PC-3 (cell line): ENCODE measurements at regions not wholly inside any gene's neighbourhood (a gene's known extent, or its start where the extent isn't known, plus 50 kb on each side); places are given as distances from the start of the nearest gene placed in this dataset.
"Not testable (repeated sequence)": the region's sequence is repeated elsewhere in the genome, so short reads cannot be mapped to it uniquely, and the experiment has no call there.

Source experiments
- ATAC-seq: fragments of 200-7000 bp; cut with Tn5 transposase; 2 replicates; pipeline ENCODE4 v1.9.1; 2020; ENCODE audit warnings: mild to moderate bottlenecking, moderate library complexity
- BruUV-seq: library from RNA; stranded (reverse); fragments of 400-500 nt; replicated peaks from 2 replicates; lab custom pipeline; 2021; lab: Mats Ljungman, UMichigan
- CTCF ChIA-PET: fragments of 300-600 bp; sonication (Branson Sonifier 250); formaldehyde crosslinking; loops from one replicate; lab custom pipeline; 2022; ENCODE audit warnings: antibody characterized with exemption; lab: Charles Lee
- POLR2A ChIA-PET: fragments of 300-600 bp; sonication (Branson Sonifier 250); formaldehyde crosslinking; loops from one replicate; lab custom pipeline; 2022; ENCODE audit warnings: antibody characterized with exemption; ENCODE audit not compliant: unreplicated experiment; lab: Charles Lee
- DNase-seq: peaks from one replicate; pipeline ENCODE4 v3.0.0-alpha.2; 2015
- H2AFZ ChIP-seq: fragments of 300-600 bp; sonication (generic); 2 replicates; pipeline ENCODE4 v1.6.0; 2016; ENCODE audit warnings: antibody characterized with exemption, low read length
- H3F3A ChIP-seq: fragments of 300-600 bp; sonication (generic); one replicate; pipeline ENCODE4 v1.6.0; 2017; ENCODE audit warnings: antibody characterized with exemption, low read length, control low read depth, mild to moderate bottlenecking; ENCODE audit not compliant: unreplicated experiment
- H3K27ac ChIP-seq: fragments of 300-600 bp; sonication (generic); 2 replicates; pipeline ENCODE4 v1.5.1; 2016; ENCODE audit warnings: mild to moderate bottlenecking, low read length
- H3K27me3 ChIP-seq: fragments of 300-600 bp; sonication (generic); 2 replicates; pipeline ENCODE4 v1.6.1; 2016; ENCODE audit warnings: low read length, mixed read lengths
- H3K36me3 ChIP-seq: fragments of 300-600 bp; sonication (generic); 2 replicates; pipeline ENCODE4 v1.6.1; 2016; ENCODE audit warnings: low read depth, mixed run types, low read length, mixed read lengths
- H3K4me1 ChIP-seq: fragments of 300-600 bp; sonication (generic); 2 replicates; pipeline ENCODE4 v1.5.1; 2016; ENCODE audit warnings: low read length; ENCODE audit not compliant: insufficient read depth
- H3K4me2 ChIP-seq: fragments of 300-600 bp; sonication (generic); 2 replicates; pipeline ENCODE4 v1.6.0; 2016; ENCODE audit warnings: low read length
- H3K4me3 ChIP-seq: fragments of 300-600 bp; sonication (generic); 2 replicates; pipeline ENCODE4 v1.5.1; 2016; ENCODE audit warnings: mild to moderate bottlenecking, low read length, mixed read lengths
- H3K79me2 ChIP-seq: fragments of 300-600 bp; sonication (generic); 2 replicates; pipeline ENCODE4 v1.6.1; 2017; ENCODE audit warnings: low read length, mixed read lengths
- H3K9ac ChIP-seq: fragments of 300-600 bp; sonication (generic); 2 replicates; pipeline ENCODE4 v1.6.0; 2016; ENCODE audit warnings: mild to moderate bottlenecking, low read length
- H3K9me2 ChIP-seq: fragments of 300-600 bp; sonication (generic); replicated peaks from 2 replicates; pipeline ENCODE4 v1.6.1; 2016; ENCODE audit warnings: mixed run types, low read length, mixed read lengths
- H3K9me3 ChIP-seq: fragments of 300-600 bp; sonication (generic); 2 replicates; pipeline ENCODE4 v1.6.1; 2016; ENCODE audit warnings: low read length, mixed read lengths
- H4K20me1 ChIP-seq: fragments of 300-600 bp; sonication (generic); 2 replicates; pipeline ENCODE4 v1.6.1; 2016; ENCODE audit warnings: low read length, mixed read lengths
- CTCF ChIP-seq: fragments of 300-600 bp; sonication (generic); conservative IDR thresholded peaks from 2 replicates; pipeline ENCODE4 v1.5.1; 2017; ENCODE audit warnings: antibody characterized with exemption, low read depth, mild to moderate bottlenecking, low read length
- EZH2 ChIP-seq: fragments of 300-600 bp; sonication (generic); IDR thresholded peaks from one replicate; pipeline ENCODE4 v1.6.1; 2017; ENCODE audit warnings: antibody characterized with exemption, mild to moderate bottlenecking, low read length; ENCODE audit not compliant: unreplicated experiment
- EZH2phosphoT487 ChIP-seq: fragments of 300-600 bp; sonication (generic); IDR thresholded peaks from 2 replicates; pipeline ENCODE4 v1.6.1; 2018; ENCODE audit warnings: mild to moderate bottlenecking, antibody characterized with exemption, low read length, borderline replicate concordance
- intact Hi-C: fragments of 100-400 bp; cut with micrococcal nuclease; formaldehyde crosslinking; loops from 2 replicates; pipeline ENCODE4 v1.9.0; 2023

- Histone ChIP-seq H3K9me3 (no peaks in the 10 kb centered on the region), H3K4me3 (no peak overlapping the region), H3F3A (no peaks in the 10 kb centered on the region), H3K27ac (no peak overlapping the region), H3K36me3 (no peaks in the 10 kb centered on the region), H2AFZ (no peak overlapping the region), H3K79me2 (no peaks in the 10 kb centered on the region), H3K9me2 (no peaks in the 10 kb centered on the region), H3K4me2 (no peak overlapping the region), H4K20me1 (no peaks in the 10 kb centered on the region), H3K4me1 (no peaks in the 10 kb centered on the region), H3K27me3 (peaks cover 5% of the 10 kb centered on the region; the same call in 1 of the 2 replicates), H3K9ac (no peak overlapping the region)
- BruUV-seq = no TSS peak
- DNase-seq (no peak), ATAC-seq (no peak)
- intact Hi-C loops = no loop called here
- POLR2A ChIA-PET = no interaction called here
- no peak for TF ChIP-seq EZH2phosphoT487
- no peak for TF ChIP-seq CTCF
- no peak for TF ChIP-seq EZH2
- CTCF ChIA-PET = no interaction called here
Measured at GRCh38 chr11:89633135-89633705, 76.9 kb upstream of the TRIM77 start.

- H3K9me3 ChIP-seq, H3K9me2 ChIP-seq, H3K79me2 ChIP-seq, H2AFZ ChIP-seq, H3K4me1 ChIP-seq, H3K9ac ChIP-seq, intact Hi-C loops, H3K27ac ChIP-seq, H3K36me3 ChIP-seq, H3F3A ChIP-seq, H3K27me3 ChIP-seq, H3K4me3 ChIP-seq, ATAC-seq, BruUV-seq, CTCF ChIA-PET, DNase-seq, H4K20me1 ChIP-seq, H3K4me2 ChIP-seq, POLR2A ChIA-PET: not testable (repeated sequence)
Measured at GRCh38 chr11:89640777-89641176, 69.3 kb upstream of the TRIM77 start.

GRCh38 chr11:89648232-89648631 lies 61.9 kb upstream of the TRIM77 start:
- H3K9me2 ChIP-seq, H3K9ac ChIP-seq, H3F3A ChIP-seq, H3K79me2 ChIP-seq, ATAC-seq, intact Hi-C loops, BruUV-seq, H4K20me1 ChIP-seq, H2AFZ ChIP-seq, H3K4me3 ChIP-seq, H3K4me2 ChIP-seq, CTCF ChIA-PET, H3K36me3 ChIP-seq, H3K9me3 ChIP-seq, POLR2A ChIA-PET, H3K27me3 ChIP-seq, DNase-seq, H3K4me1 ChIP-seq, H3K27ac ChIP-seq: not testable (repeated sequence)

- H3K27me3 ChIP-seq = peaks cover 15% of the 10 kb centered on the region
- POLR2A ChIA-PET, intact Hi-C loops, H3F3A ChIP-seq, H3K4me2 ChIP-seq, H3K36me3 ChIP-seq, H3K79me2 ChIP-seq, BruUV-seq, CTCF ChIA-PET, H3K9me3 ChIP-seq, H2AFZ ChIP-seq, H3K27ac ChIP-seq, DNase-seq, ATAC-seq, H4K20me1 ChIP-seq, H3K4me1 ChIP-seq, H3K9ac ChIP-seq, H3K4me3 ChIP-seq, H3K9me2 ChIP-seq: not testable (repeated sequence)
Measured at GRCh38 chr11:89648996-89649395, 61.1 kb upstream of the TRIM77 start.

GRCh38 chr11:89654669-89655068 lies 55.4 kb upstream of the TRIM77 start:
- H3K27me3 ChIP-seq = peaks cover 19% of the 10 kb centered on the region
- H3K9me2 ChIP-seq, H3F3A ChIP-seq, H3K27ac ChIP-seq, POLR2A ChIA-PET, ATAC-seq, H3K4me3 ChIP-seq, H3K9me3 ChIP-seq, DNase-seq, H3K4me1 ChIP-seq, H3K79me2 ChIP-seq, H4K20me1 ChIP-seq, CTCF ChIA-PET, intact Hi-C loops, H2AFZ ChIP-seq, H3K36me3 ChIP-seq, BruUV-seq, H3K4me2 ChIP-seq, H3K9ac ChIP-seq: not testable (repeated sequence)

- H2AFZ ChIP-seq, H3K79me2 ChIP-seq, H3K4me3 ChIP-seq, H3K9me2 ChIP-seq, ATAC-seq, H3K9ac ChIP-seq, H3K9me3 ChIP-seq, H3F3A ChIP-seq, BruUV-seq, H3K4me2 ChIP-seq, H4K20me1 ChIP-seq, DNase-seq, intact Hi-C loops, CTCF ChIA-PET, H3K27ac ChIP-seq, H3K36me3 ChIP-seq, POLR2A ChIA-PET, H3K4me1 ChIP-seq, H3K27me3 ChIP-seq: not testable (repeated sequence)
Measured at GRCh38 chr11:89658767-89659166, 51.3 kb upstream of the TRIM77 start.
